Bronchial epithelial cell (primary cell): ENCODE measurements at regions not wholly inside any gene's neighbourhood (a gene's known extent, or its start where the extent isn't known, plus 50 kb on each side); places are given as distances from the start of the nearest gene placed in this dataset.

ENCODE experiments used
- DNase-seq: peaks from one replicate; pipeline ENCODE4 v3.0.0-alpha.2; 2010; ENCODE audit warnings: low read depth
- FAIRE-seq: peaks from 2 replicates; lab custom pipeline; 2011; peaks lifted over from hg19 to GRCh38; lab: Jason Lieb, UNC
- H3K27me3 ChIP-seq: 2 replicates; pipeline ENCODE4 v1.5.1; 2011; ENCODE audit warnings: low read length; ENCODE audit not compliant: control insufficient read depth, insufficient read depth
- H3K36me3 ChIP-seq: 2 replicates; pipeline ENCODE4 v1.5.1; 2011; ENCODE audit warnings: low read length; ENCODE audit not compliant: control insufficient read depth, insufficient read depth
- H3K4me3 ChIP-seq: 2 replicates; pipeline ENCODE4 v1.5.1; 2011; ENCODE audit warnings: mild to moderate bottlenecking, low read depth, low read length, control low read depth
- CTCF ChIP-seq: IDR thresholded peaks from 2 replicates; pipeline ENCODE4 v1.5.1; 2011; ENCODE audit warnings: mild to moderate bottlenecking, moderate library complexity, low read length, control low read depth, inconsistent platforms; ENCODE audit not compliant: insufficient read depth, severe bottlenecking

GRCh38 chr1:57857809-57858208 lies 433.9 kb upstream of the DAB1 start:
- TF ChIP-seq CTCF, result no peak
- no peak for FAIRE-seq

GRCh38 chr1:57854436-57854835 lies 430.6 kb upstream of the DAB1 start:
- DNase-seq (no peak), FAIRE-seq (no peak)
- H3K4me3 ChIP-seq, result no peak overlapping the region
- TF ChIP-seq CTCF, result no peak
- no peaks in the 10 kb centered on the region for H3K27me3 ChIP-seq
- H3K36me3 ChIP-seq, result no peaks in the 10 kb centered on the region

More at GRCh38 chr1:57857809-57858208, 433.9 kb upstream of the DAB1 start:
- Histone ChIP-seq H3K36me3 (no peaks in the 10 kb centered on the region), H3K27me3 (no peaks in the 10 kb centered on the region), H3K4me3 (no peak overlapping the region)
- peak; percentile 84 for DNase-seq

- Histone ChIP-seq H3K4me3 (no peak overlapping the region), H3K36me3 (no peaks in the 10 kb centered on the region), H3K27me3 (no peaks in the 10 kb centered on the region)
- DNase-seq (no peak), FAIRE-seq (peak; percentile 18)
- TF ChIP-seq CTCF, result no peak
Observed at GRCh38 chr1:57850176-57850940, 426.5 kb upstream of the DAB1 start.

- H3K4me3 ChIP-seq, result no peak overlapping the region
- no peaks in the 10 kb centered on the region for H3K36me3 ChIP-seq
- FAIRE-seq (no peak), DNase-seq (peak; percentile 71)
- H3K27me3 ChIP-seq, result no peaks in the 10 kb centered on the region
- no peak for TF ChIP-seq CTCF
Observed at GRCh38 chr1:57848406-57848805, 424.5 kb upstream of the DAB1 start.

GRCh38 chr1:57845041-57845440 lies 421.2 kb upstream of the DAB1 start:
- Histone ChIP-seq H3K36me3 (no peaks in the 10 kb centered on the region), H3K4me3 (no peak overlapping the region), H3K27me3 (no peaks in the 10 kb centered on the region)
- no peak for TF ChIP-seq CTCF
- DNase-seq (peak; percentile 98), FAIRE-seq (peak; percentile 92)
